ENCODE measurements at regions not wholly inside any gene's neighbourhood (a gene's known extent, or its start where the extent isn't known, plus 50 kb on each side); places are given as distances from the start of the nearest gene placed in this dataset.

GRCh38 chr9:129374231-129374630 lies 196.2 kb upstream of the IER5L start:
- H2AFZ ChIP-seq (replicated peaks; ENCODE audit: low read length, poor library complexity): no peak overlapping the region
- peaks cover 20% of the 10 kb centered on the region for H3K27me3 ChIP-seq (ENCODE audit: control insufficient read depth, insufficient read depth, low read length)
- no peak overlapping the region for H2AK5ac ChIP-seq (ENCODE audit: low read depth, low read length)
- no peak overlapping the region for H2BK5ac ChIP-seq (ENCODE audit: low read depth, low read length, poor library complexity, severe bottlenecking)
- TF ChIP-seq NFE2L2 (IDR thresholded peaks at IDR 0.05; ENCODE audit: low read depth, low read length): no peak
- no peak for TF ChIP-seq BHLHE40 (IDR thresholded peaks at IDR 0.05; ENCODE audit: low read depth, low read length)
- no peak for TF ChIP-seq SMC3 (IDR thresholded peaks at IDR 0.05; ENCODE audit: low read depth, low read length)
- H2BK20ac ChIP-seq (ENCODE audit: low read depth, low read length): no peak overlapping the region
- H3K4me2 ChIP-seq (ENCODE audit: low read depth, low read length): no peak overlapping the region
- H2BK15ac ChIP-seq (ENCODE audit: low read depth, low read length): no peak overlapping the region
- no peak overlapping the region for H4K91ac ChIP-seq (ENCODE audit: insufficient read depth, low read depth, low read length)
- no peak for DNase-seq
- H3K4ac ChIP-seq (ENCODE audit: low read depth, low read length): no peak overlapping the region
- H3K4me3 ChIP-seq (ENCODE audit: insufficient read depth, low read depth, low read length): no peak overlapping the region
- H3K14ac ChIP-seq (replicated peaks; ENCODE audit: low read depth, low read length): no peak overlapping the region
- H3K23ac ChIP-seq (ENCODE audit: low read depth, low read length): no peak overlapping the region
- no peak overlapping the region for H3K56ac ChIP-seq (ENCODE audit: extremely low read depth, insufficient read depth, low read length)
- H4K8ac ChIP-seq (ENCODE audit: low read depth in 2 of 2, low read length in 2 of 2): no peak overlapping the region
- H4K5ac ChIP-seq (ENCODE audit: low read depth, low read length): no peak overlapping the region
- H3K79me1 ChIP-seq (ENCODE audit: low read depth in 1 of 2, low read length in 2 of 2): no peaks in the 10 kb centered on the region
- H3K9ac ChIP-seq (ENCODE audit: low read depth, low read length): no peak overlapping the region
- no peaks in the 10 kb centered on the region for H3K36me3 ChIP-seq (ENCODE audit: control insufficient read depth, insufficient read depth, low read length)
- no CpG with 5 or more reads among the region's 3 CpGs for WGBS, 2 experiments (ENCODE audit: extremely low coverage in 2 of 2, insufficient read length in 1 of 2)
- H4K20me1 ChIP-seq (ENCODE audit: insufficient read depth, low read length): no peaks in the 10 kb centered on the region
- ChIA-PET CTCF (no interaction called here), POLR2A (ENCODE audit: unreplicated experiment) (no interaction called here)
- no peak for ATAC-seq (ENCODE audit: low read depth)
- in situ Hi-C loops (cut with MboI; ENCODE audit: low sequenced_read_pairs) (no loop called here), intact Hi-C loops (cut with micrococcal nuclease) (no loop called here), dilution Hi-C loops (cut with HindIII; ENCODE audit: low sequenced_read_pairs, unreplicated experiment) (no loop called here)
- no peak overlapping the region for H3K27ac ChIP-seq (ENCODE audit: insufficient read depth, low read length)
- no peak overlapping the region for H3K18ac ChIP-seq (ENCODE audit: low read depth, low read length)
- peaks cover 10% of the 10 kb centered on the region for H3K9me3 ChIP-seq (ENCODE audit: control insufficient read depth, insufficient read depth, low read length)
- H2BK120ac ChIP-seq (ENCODE audit: low read depth, low read length): no peak overlapping the region
- no peaks in the 10 kb centered on the region for H3K9me1 ChIP-seq (ENCODE audit: insufficient read depth, low read length)
- no TSS peak for BruUV-seq (replicated peaks)
- no peak overlapping the region for H2AK9ac ChIP-seq (replicated peaks; ENCODE audit: low read depth, low read length, poor library complexity)
- H3K4me1 ChIP-seq (ENCODE audit: control insufficient read depth, insufficient read depth, low read length): no peaks in the 10 kb centered on the region
